Ascending aorta (tissue), 2 donors: ENCODE measurements at regions not wholly inside any gene's neighbourhood (a gene's known extent, or its start where the extent isn't known, plus 50 kb on each side); places are given as distances from the start of the nearest gene placed in this dataset.

Source experiments
- DNase-seq, 2 donors: peaks; one replicate each; pipeline ENCODE4 v3.0.0-alpha.2; 2019; ENCODE audit warnings: low spot score in 2 of 2
- H3K27ac ChIP-seq, 2 donors: fragments of 200-600 bp; sonication (generic); one replicate each; pipeline ENCODE4 v1.5.1; 2016 to 2017; ENCODE audit warnings: mild to moderate bottlenecking in 1 of 2
- H3K27me3 ChIP-seq: fragments of 200-600 bp; sonication (generic); one replicate; pipeline ENCODE4 v1.5.1; 2017
- H3K36me3 ChIP-seq, 2 donors: fragments of 200-600 bp; sonication (generic); one replicate each; pipeline ENCODE4 v1.5.1; 2016
- H3K4me1 ChIP-seq, 2 donors: fragments of 200-600 bp; sonication (generic); one replicate each; pipeline ENCODE4 v1.5.1; 2016 to 2017; ENCODE audit warnings: mild to moderate bottlenecking in 1 of 2
- H3K4me3 ChIP-seq, 2 donors: fragments of 200-600 bp; sonication (generic); one replicate each; pipeline ENCODE4 v1.5.1; 2016 to 2017; ENCODE audit warnings: mild to moderate bottlenecking in 1 of 2
- H3K9me3 ChIP-seq, 2 donors: fragments of 200-600 bp; sonication (generic); one replicate each; pipeline ENCODE4 v1.5.1; 2016
- intact Hi-C: fragments of 100-400 bp; cut with DNase I; formaldehyde crosslinking; loops from one replicate; pipeline ENCODE4 v1.15.1; 2023
- TF ChIP-seq, protein P1 (sequence below), 3 experiments: fragments of 200-600 bp in 2 of 3; fragments of 450-650 bp in 1 of 3; sonication (generic) in 2 of 3; IDR thresholded peaks; one replicate each; pipeline ENCODE4 v1.5.1; 2016 to 2019; ENCODE audit warnings: antibody characterized with exemption in 3 of 3, mild to moderate bottlenecking in 1 of 3, moderate library complexity in 1 of 3

DNA sequence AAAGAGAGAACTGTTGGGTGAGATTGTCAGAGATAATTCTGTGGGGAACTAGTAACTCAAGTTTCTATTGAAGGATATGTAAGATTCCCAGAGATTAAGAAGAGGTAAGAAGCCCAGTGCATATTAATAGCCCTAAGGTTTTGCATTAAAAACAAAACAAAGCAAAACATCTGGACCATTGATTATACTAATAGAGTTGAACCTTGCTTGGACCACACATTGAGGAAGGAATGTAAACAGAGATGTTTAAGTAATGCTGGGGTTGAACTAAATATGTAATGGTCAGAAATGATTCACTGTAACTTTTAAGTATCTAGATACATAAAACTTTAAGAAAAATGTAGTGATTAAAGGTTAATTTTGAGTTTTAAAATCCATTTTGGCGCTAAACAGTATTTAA lies 1770.0 kb downstream of the PCDH9 start:
- no peak overlapping the region for H3K27ac ChIP-seq
- intact Hi-C loops: no loop called here
- no peaks in the 10 kb centered on the region for H3K4me1 ChIP-seq
- no peaks in the 10 kb centered on the region for H3K27me3 ChIP-seq
- H3K9me3 ChIP-seq: no peaks in the 10 kb centered on the region
- TF ChIP-seq, protein P1, sequence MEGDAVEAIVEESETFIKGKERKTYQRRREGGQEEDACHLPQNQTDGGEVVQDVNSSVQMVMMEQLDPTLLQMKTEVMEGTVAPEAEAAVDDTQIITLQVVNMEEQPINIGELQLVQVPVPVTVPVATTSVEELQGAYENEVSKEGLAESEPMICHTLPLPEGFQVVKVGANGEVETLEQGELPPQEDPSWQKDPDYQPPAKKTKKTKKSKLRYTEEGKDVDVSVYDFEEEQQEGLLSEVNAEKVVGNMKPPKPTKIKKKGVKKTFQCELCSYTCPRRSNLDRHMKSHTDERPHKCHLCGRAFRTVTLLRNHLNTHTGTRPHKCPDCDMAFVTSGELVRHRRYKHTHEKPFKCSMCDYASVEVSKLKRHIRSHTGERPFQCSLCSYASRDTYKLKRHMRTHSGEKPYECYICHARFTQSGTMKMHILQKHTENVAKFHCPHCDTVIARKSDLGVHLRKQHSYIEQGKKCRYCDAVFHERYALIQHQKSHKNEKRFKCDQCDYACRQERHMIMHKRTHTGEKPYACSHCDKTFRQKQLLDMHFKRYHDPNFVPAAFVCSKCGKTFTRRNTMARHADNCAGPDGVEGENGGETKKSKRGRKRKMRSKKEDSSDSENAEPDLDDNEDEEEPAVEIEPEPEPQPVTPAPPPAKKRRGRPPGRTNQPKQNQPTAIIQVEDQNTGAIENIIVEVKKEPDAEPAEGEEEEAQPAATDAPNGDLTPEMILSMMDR (IDR thresholded peaks at IDR 0.05): no peak
- no peaks in the 10 kb centered on the region for H3K36me3 ChIP-seq
- H3K4me3 ChIP-seq: no peak overlapping the region
- DNase-seq: no peak

DNA sequence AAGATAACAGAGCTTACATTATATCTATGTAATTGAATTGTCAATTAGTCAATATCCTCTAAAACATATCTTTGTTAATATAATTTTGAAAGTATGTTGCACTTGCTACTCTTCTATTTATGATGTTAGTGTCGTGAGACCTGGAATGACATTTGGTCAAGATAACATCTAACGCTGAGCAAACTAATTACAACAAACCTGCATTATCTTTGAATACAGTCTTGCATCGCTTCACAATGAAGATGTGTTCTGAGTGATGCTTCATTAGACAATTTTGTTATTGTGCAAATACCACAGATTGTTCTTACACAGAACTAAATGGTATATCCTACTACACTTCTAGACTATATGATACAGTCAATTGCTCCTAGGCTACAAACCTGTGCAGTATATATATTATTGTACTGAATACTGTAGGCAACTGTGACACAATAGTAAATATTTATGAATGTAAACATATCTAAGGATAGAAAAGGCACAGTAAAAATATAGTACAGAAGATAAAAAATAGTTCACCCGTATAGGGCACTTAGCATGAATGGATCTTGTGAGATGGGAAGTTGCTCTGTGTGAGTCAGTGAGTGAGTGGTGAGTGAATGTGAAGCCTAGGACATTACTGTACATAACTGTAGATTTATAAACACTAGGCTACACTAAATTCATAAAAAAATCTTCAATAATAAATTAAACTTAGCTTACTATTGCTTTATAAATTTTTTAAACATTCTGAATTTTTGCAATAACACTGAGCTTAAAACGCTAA lies 1773.8 kb downstream of the PCDH9 start:
- TF ChIP-seq, protein P1 (IDR thresholded peaks at IDR 0.05): no peak
- intact Hi-C loops: no loop called here

DNA sequence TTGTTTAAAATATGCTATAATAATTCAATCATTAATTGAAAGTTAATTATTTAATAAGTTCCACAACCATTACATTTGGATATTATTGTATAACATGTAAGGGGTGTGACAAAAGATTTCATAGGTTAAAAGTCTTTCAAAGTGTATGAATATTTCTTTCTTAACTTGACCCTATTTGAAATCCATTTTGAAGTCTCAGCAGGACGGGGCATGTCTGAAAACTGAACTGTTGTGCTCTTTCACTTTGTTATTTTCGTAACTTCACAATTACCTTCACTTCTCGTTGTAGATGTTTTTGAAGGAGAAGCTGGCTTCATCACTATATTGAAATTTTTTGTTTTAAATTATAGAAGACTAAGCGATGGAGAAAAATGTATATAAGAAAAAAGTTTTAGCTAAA lies 1775.7 kb downstream of the PCDH9 start:
- Histone ChIP-seq H3K4me3 (no peak overlapping the region), H3K9me3 (no peaks in the 10 kb centered on the region), H3K36me3 (no peaks in the 10 kb centered on the region), H3K4me1 (no peaks in the 10 kb centered on the region), H3K27ac (no peak overlapping the region), H3K27me3 (no peaks in the 10 kb centered on the region)
- intact Hi-C loops: no loop called here
- TF ChIP-seq, protein P1 (IDR thresholded peaks at IDR 0.05): no peak
- DNase-seq: no peak

More for the DNA sequence above, 1773.8 kb downstream of the PCDH9 start:
- H3K9me3 ChIP-seq: no peaks in the 10 kb centered on the region
- no peak overlapping the region for H3K27ac ChIP-seq
- H3K4me3 ChIP-seq: no peak overlapping the region
- no peaks in the 10 kb centered on the region for H3K36me3 ChIP-seq
- no peaks in the 10 kb centered on the region for H3K27me3 ChIP-seq
- no peak for DNase-seq
- H3K4me1 ChIP-seq: no peaks in the 10 kb centered on the region

DNA sequence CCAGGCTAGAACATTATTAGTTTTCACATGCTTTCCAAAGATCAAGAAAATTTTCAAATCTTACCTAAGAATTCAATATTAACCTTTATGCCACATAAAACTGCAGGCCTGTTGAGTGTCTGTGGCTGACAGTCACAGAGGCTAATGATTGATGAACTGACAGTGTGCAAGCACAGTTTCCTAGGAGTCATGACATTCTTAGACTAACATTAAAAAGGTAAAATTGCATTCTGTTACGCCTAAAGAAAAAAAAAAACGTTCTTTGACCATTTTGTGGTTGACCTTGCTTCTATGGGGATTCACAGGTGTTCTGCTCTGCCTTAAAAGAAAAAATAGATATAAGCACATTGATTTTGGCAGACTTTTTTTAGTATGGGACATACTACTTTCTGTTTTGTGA lies 1776.2 kb downstream of the PCDH9 start:
- TF ChIP-seq, protein P1 (IDR thresholded peaks at IDR 0.05): no peak
- intact Hi-C loops: no loop called here

DNA sequence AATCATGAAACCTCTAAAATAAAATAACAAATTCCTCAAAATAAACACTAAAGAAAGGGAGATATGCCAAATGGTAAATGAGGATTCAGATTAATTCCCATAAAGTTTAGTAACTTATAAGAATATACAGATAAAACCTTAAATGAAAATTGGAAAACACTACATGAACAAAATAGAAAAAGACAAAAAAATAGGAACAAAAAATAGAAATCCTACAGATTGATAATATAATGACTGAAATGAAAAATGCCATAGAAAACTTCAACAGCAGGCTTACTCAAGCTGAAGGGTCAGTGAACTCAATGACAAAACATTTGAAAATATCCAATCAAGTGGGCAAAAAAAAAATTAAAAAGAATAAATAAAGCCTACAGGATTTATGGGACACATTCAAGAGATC lies 1784.8 kb downstream of the PCDH9 start:
- Histone ChIP-seq H3K27ac (no peak overlapping the region), H3K9me3 (peaks cover 0 to 6% of the 10 kb centered on the region in 2 donors), H3K4me1 (no peaks in the 10 kb centered on the region), H3K36me3 (no peaks in the 10 kb centered on the region), H3K4me3 (no peak overlapping the region), H3K27me3 (no peaks in the 10 kb centered on the region)
- intact Hi-C loops: no loop called here
- DNase-seq: no peak
- TF ChIP-seq, protein P1 (IDR thresholded peaks at IDR 0.05): no peak

More for the DNA sequence above, 1776.2 kb downstream of the PCDH9 start:
- H3K36me3 ChIP-seq: no peaks in the 10 kb centered on the region
- H3K9me3 ChIP-seq: no peaks in the 10 kb centered on the region
- H3K4me1 ChIP-seq: no peaks in the 10 kb centered on the region
- H3K27ac ChIP-seq: no peak overlapping the region
- no peak for DNase-seq
- no peaks in the 10 kb centered on the region for H3K27me3 ChIP-seq
- no peak overlapping the region for H3K4me3 ChIP-seq
